NOMO-1 (cell line): ENCODE measurements at regions not wholly inside any gene's neighbourhood (a gene's known extent, or its start where the extent isn't known, plus 50 kb on each side); places are given as distances from the start of the nearest gene placed in this dataset.
"Not testable (repeated sequence)": the region's sequence is repeated elsewhere in the genome, so short reads cannot be mapped to it uniquely, and the experiment has no call there.

Experiments
- DNase-seq, 2 experiments: peaks; one replicate each; lab custom pipeline; 2025; ENCODE audit not compliant: unreplicated experiment in 2 of 2; lab: John Stamatoyannopoulos, UW

- DNase-seq: no peak
Observed at GRCh38 chr10:81708416-81708815, 166.6 kb upstream of the NRG3 start.

DNA sequence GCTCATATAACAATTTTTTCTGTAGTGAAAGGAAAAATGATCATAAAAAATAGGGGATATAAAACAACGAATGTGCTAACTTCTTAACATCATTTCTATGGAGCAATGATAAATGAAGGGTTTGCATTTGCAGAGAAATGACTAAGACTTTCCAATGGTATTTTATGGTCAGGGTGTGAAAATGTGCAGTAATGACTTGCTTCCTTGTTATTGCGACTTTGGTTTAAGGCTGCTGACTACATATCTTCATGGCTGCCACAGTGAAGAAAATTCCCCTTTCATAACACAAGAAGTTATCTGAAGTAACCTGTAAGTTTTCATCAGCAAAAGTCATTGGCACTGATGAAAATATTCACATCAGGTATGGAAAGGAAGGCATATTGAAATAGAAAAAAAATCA lies 166.1 kb upstream of the NRG3 start:
- DNase-seq: no peak

DNA sequence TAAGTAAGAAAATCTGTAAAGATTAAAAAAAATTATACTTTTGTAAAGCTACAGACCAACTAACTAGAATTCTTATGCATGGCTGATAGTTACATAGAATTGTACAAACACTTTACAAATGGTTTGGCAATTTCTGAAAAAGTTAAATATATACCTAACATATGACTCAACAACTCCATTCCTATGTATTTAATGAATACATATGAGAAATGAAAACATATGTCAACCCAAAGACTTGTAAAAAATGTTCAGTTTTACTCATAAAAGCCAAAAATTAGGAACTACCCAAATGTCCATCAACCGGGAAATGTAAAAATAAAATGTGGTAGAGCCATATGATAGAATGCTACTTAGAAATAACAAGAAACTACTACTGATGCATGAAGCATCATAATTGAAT lies 152.6 kb upstream of the NRG3 start:
- no peak for DNase-seq

GRCh38 chr10:81724431-81724830 lies 150.6 kb upstream of the NRG3 start:
- DNase-seq: no peak

DNA sequence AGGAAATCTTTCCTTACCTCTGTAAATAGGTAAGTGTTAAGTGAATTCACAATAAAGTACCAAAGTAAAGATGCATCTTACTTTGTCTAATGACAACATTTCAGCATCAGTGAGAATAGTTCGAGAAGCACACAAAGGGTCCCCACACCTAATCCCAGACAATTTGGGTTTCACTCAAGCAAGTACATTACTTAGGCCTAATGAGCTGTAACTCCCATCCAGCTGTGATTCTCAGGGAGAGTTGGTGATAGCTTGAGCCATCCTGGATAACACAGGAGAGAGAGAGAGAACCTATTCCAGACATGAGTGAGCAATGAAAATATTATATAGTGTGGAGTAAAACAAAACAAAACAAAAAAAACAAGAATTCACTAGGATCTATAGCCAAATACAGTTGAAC lies 149.1 kb upstream of the NRG3 start:
- no peak for DNase-seq

- no peak for DNase-seq
Observed at GRCh38 chr10:81728692-81729091, 146.3 kb upstream of the NRG3 start.

- DNase-seq: no peak
Observed at GRCh38 chr10:81730891-81731290, 144.1 kb upstream of the NRG3 start.

DNA sequence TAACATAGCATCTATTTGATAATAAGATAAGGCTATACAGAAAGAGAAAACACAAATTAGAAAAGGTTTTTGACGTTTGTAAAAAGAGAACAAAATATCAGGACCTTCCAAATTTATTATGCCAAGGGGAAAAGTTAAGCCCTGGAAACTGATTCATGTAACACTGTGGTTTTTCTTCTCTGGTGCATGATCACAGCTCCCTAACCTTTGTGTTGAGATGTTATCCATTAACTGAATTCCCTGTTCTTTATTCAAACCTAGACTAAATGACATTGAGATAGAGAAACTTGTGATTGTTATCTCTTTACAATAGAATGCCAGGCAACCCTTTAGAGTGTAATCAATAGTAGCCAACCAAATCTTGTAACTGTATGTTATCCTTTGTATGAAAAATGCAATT lies 141.5 kb upstream of the NRG3 start:
- no peak for DNase-seq

- DNase-seq: not testable (repeated sequence)
Observed at GRCh38 chr10:81735167-81735566, 139.8 kb upstream of the NRG3 start.

- no peak for DNase-seq
Observed at GRCh38 chr10:81759111-81759510, 115.9 kb upstream of the NRG3 start.

GRCh38 chr10:81784111-81784597 lies 90.8 kb upstream of the NRG3 start:
- no peak for DNase-seq

DNA sequence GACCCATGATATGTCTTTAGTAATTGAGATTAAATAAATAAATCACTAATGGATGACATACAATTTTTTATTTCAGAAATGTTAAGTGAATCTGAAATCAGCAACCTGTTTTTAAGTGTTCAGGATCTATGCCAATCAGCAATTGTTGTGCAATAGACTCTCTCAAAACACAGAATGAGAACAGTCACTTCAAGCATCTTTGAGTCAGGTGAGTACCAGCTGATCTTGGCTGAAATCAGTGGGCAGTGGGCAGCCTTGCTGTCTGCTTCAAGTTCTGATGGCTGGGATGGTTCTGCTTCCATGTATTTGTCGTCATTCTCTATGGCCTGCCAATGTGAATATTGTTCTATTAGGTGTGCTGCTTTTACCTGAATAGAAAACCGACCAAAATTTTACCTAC lies 82.3 kb upstream of the NRG3 start:
- no peak for DNase-seq

DNA sequence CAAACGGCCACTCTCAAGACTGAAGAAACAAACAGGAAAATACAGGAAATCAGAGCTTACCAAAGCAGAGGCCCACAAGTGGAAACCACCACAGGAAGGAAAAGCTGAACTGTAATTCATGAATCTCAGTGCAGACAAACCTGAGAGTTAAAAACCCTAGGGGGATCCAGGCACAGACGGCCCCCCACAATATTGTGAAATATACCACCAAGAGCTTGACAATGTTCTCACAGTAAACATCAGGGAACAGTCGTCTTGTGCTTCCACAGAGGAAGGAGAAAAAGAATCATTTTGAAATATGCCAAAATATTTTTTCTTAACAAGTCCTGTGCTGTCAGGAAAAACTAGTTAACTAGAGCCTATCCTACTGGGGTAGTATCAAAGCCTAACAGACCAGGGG lies 68.2 kb upstream of the NRG3 start:
- DNase-seq: no peak

GRCh38 chr10:81814842-81815241 lies 60.2 kb upstream of the NRG3 start:
- DNase-seq: no peak

DNA sequence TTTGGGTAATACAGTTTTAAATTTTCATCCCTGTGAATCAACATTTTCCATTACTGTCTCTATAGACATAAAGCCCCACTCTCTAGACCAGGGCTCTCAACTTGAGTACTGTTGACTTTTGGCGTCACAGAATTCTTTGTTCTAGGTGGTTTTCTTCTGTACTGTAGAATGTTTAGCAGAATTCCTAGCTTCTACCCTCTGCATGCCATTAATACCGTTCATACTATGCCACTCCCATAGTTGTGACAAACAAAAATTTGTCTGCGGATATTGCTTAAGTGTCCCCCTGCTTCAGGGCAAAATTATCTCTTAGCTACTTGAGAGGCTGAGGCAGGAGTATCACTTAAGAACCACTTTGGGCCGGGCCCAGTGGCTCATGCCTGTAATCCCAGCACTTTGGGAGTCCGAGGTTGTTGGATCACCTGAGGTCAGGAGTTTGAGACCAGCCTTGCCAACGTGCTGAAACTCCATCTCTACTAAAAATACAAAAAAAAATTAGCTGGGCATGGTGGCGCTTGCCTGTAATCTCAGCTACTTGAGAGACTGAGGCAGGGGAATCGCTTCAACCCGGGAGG lies 57.3 kb upstream of the NRG3 start:
- no peak for DNase-seq

- no peak for DNase-seq
Observed at GRCh38 chr10:81820418-81820817, 54.6 kb upstream of the NRG3 start.
